HCT116 (cell line): ENCODE measurements at regions not wholly inside any gene's neighbourhood (a gene's known extent, or its start where the extent isn't known, plus 50 kb on each side); places are given as distances from the start of the nearest gene placed in this dataset.

Experiments used
- ATAC-seq: fragments of 200-7000 bp; cut with Tn5 transposase; 2 replicates; pipeline ENCODE4 v1.9.1; 2020; ENCODE audit warnings: mild to moderate bottlenecking, moderate library complexity
- BruUV-seq: library from RNA; stranded (reverse); fragments of 400-500 nt; replicated peaks from 2 replicates; lab custom pipeline; 2021; lab: Mats Ljungman, UMichigan
- CTCF ChIA-PET: fragments of 300-600 bp; sonication (Branson Sonifier 250); formaldehyde crosslinking; loops from one replicate; lab custom pipeline; 2021; ENCODE audit warnings: antibody characterized with exemption; lab: Charles Lee
- POLR2A ChIA-PET: fragments of 300-600, 350-600 bp; sonication (Branson Sonifier 250); formaldehyde crosslinking; loops from one replicate; lab custom pipeline; 2021; ENCODE audit warnings: antibody characterized with exemption; lab: Charles Lee
- RAD21 ChIA-PET, 2 experiments: fragments of 300-600 bp; sonication (Branson Sonifier 250); formaldehyde crosslinking; loops; one replicate each; lab custom pipeline; 2023; ENCODE audit warnings: low total read pairs in 2 of 2; ENCODE audit not compliant: uncharacterized antibody in 2 of 2, unreplicated experiment in 2 of 2, low non-redundant PET in 1 of 2; lab: Charles Lee
- DNase-seq: peaks from one replicate; pipeline ENCODE4 v3.0.0-alpha.2; 2010; ENCODE audit warnings: low read depth, low spot score
- H2AFZ ChIP-seq: fragments of 200-600 bp; shearing (Covaris generic), sonication (generic); 2 replicates; pipeline ENCODE4 v1.6.1; 2017; ENCODE audit warnings: low read depth, mixed run types, mixed read lengths, antibody characterized with exemption, low read length; ENCODE audit not compliant: poor library complexity, severe bottlenecking
- H3K27ac ChIP-seq: 2 replicates; pipeline ENCODE4 v1.5.1; 2012; ENCODE audit warnings: low read depth, low read length
- H3K27me3 ChIP-seq: fragments of 200-600 bp; sonication (generic); 2 replicates; pipeline ENCODE4 v1.6.1; 2016; ENCODE audit warnings: mixed run types, low read length, mixed read lengths; ENCODE audit not compliant: insufficient read depth
- H3K36me3 ChIP-seq, 2 experiments: fragments of 200-500 bp in 1 of 2; fragments of 200-600 bp in 1 of 2; sonication (Bioruptor generic) in 1 of 2; sonication (generic) in 1 of 2; 2 replicates each; pipeline versions ENCODE4 v1.5.1 to v1.6.1; 2014 to 2016; ENCODE audit warnings: low read length in 2 of 2, inconsistent platforms in 1 of 2, mixed read lengths in 1 of 2, mixed run types in 1 of 2; ENCODE audit not compliant: insufficient read depth in 2 of 2, control insufficient read depth in 1 of 2
- H3K4me1 ChIP-seq, 2 experiments: fragments of 200-600 bp in 1 of 2; sonication (generic) in 1 of 2; 2 replicates each; pipeline versions ENCODE4 v1.5.1 to v1.6.1; 2012 to 2017; ENCODE audit warnings: low read length in 2 of 2, inconsistent platforms in 1 of 2, mild to moderate bottlenecking in 1 of 2, mixed read lengths in 1 of 2, mixed run types in 1 of 2, moderate library complexity in 1 of 2; ENCODE audit not compliant: insufficient read depth in 2 of 2, control insufficient read depth in 1 of 2
- H3K4me2 ChIP-seq: fragments of 200-600 bp; sonication (generic); 2 replicates; pipeline ENCODE4 v1.6.1; 2017; ENCODE audit warnings: mixed run types, low read length, mixed read lengths
- H3K4me3 ChIP-seq, 2 experiments: fragments of 200-600 bp in 1 of 2; sonication (generic) in 1 of 2; replicated peaks in 1 of 2; 2 replicates each; pipeline ENCODE4 v1.5.1; 2011 to 2016; ENCODE audit warnings: low read length in 2 of 2, control low read depth in 1 of 2, low read depth in 1 of 2, mild to moderate bottlenecking in 1 of 2, mixed read lengths in 1 of 2, mixed run types in 1 of 2
- H3K79me2 ChIP-seq: fragments of 200-600 bp; sonication (generic); 2 replicates; pipeline ENCODE4 v1.6.1; 2017; ENCODE audit warnings: mild to moderate bottlenecking, mixed run types, low read length, moderate library complexity, mixed read lengths; ENCODE audit not compliant: insufficient read depth
- H3K9ac ChIP-seq: fragments of 200-600 bp; sonication (generic); 2 replicates; pipeline ENCODE4 v1.6.1; 2016; ENCODE audit warnings: low read length, mixed read lengths
- H3K9me2 ChIP-seq: fragments of 200-600 bp; sonication (generic), shearing (Covaris generic); 2 replicates; pipeline ENCODE4 v1.6.1; 2017; ENCODE audit warnings: mixed run types, mild to moderate bottlenecking, moderate library complexity; ENCODE audit not compliant: insufficient read depth
- H3K9me3 ChIP-seq, 2 experiments: fragments of 200-500 bp in 1 of 2; fragments of 200-600 bp in 1 of 2; sonication (Bioruptor generic) in 1 of 2; sonication (generic) in 1 of 2; 2 replicates each; pipeline ENCODE4 v1.6.1; 2014 to 2017; ENCODE audit warnings: low read length in 2 of 2, mixed read lengths in 2 of 2, inconsistent platforms in 1 of 2, low read depth in 1 of 2, mild to moderate bottlenecking in 1 of 2, mixed run types in 1 of 2, moderate library complexity in 1 of 2; ENCODE audit not compliant: control insufficient read depth in 1 of 2, insufficient read depth in 1 of 2
- H4K20me1 ChIP-seq: fragments of 200-600 bp; sonication (generic), shearing (Covaris generic); 2 replicates; pipeline ENCODE4 v1.6.1; 2017; ENCODE audit warnings: mixed run types, mild to moderate bottlenecking, moderate library complexity; ENCODE audit not compliant: insufficient read depth
- CBX3 ChIP-seq: IDR thresholded peaks from 2 replicates; pipeline ENCODE4 v1.6.1; 2012; ENCODE audit warnings: low read depth
- CEBPB ChIP-seq: IDR thresholded peaks from 2 replicates; pipeline ENCODE4 v1.6.1; 2012; ENCODE audit warnings: low read depth
- CTCF ChIP-seq, 3 experiments: fragments of 200-600 bp in 1 of 3; sonication (generic) in 1 of 3; IDR thresholded peaks in 2 of 3; conservative IDR thresholded peaks in 1 of 3; 2 replicates each; pipeline ENCODE4 v1.5.1; 2012 to 2017; ENCODE audit warnings: low read depth in 2 of 3, low read length in 2 of 3, antibody characterized with exemption in 1 of 3, borderline replicate concordance in 1 of 3, control low read depth in 1 of 3, mild to moderate bottlenecking in 1 of 3, mixed read lengths in 1 of 3, mixed run types in 1 of 3, moderate library complexity in 1 of 3; ENCODE audit not compliant: insufficient read depth in 1 of 3
- EGR1 ChIP-seq: IDR thresholded peaks from 2 replicates; pipeline ENCODE4 v1.6.1; 2012; ENCODE audit warnings: low read depth
- ELF1 ChIP-seq: IDR thresholded peaks from 2 replicates; pipeline ENCODE4 v1.6.1; 2012; ENCODE audit warnings: low read depth, borderline replicate concordance
- EZH2 ChIP-seq: fragments of 200-600 bp; sonication (generic); IDR thresholded peaks from 2 replicates; pipeline ENCODE4 v1.6.1; 2017; ENCODE audit warnings: antibody characterized with exemption, mixed run types
- FOSL1 ChIP-seq: IDR thresholded peaks from 2 replicates; pipeline ENCODE4 v1.6.1; 2012; ENCODE audit warnings: low read depth
- JUND ChIP-seq: IDR thresholded peaks from 2 replicates; pipeline ENCODE4 v1.6.1; 2012
- POLR2AphosphoS5 ChIP-seq: IDR thresholded peaks from 2 replicates; pipeline ENCODE4 v1.6.1; 2011; ENCODE audit warnings: mild to moderate bottlenecking, low read depth, low read length, moderate library complexity
- SRF ChIP-seq: IDR thresholded peaks from 2 replicates; pipeline ENCODE4 v1.6.1; 2012; ENCODE audit warnings: low read depth
- YY1 ChIP-seq: IDR thresholded peaks from 2 replicates; pipeline ENCODE4 v1.6.1; 2011; ENCODE audit warnings: low read length, low read depth, moderate library complexity, mild to moderate bottlenecking; ENCODE audit not compliant: insufficient replicate concordance; ENCODE audit errors: extremely low read depth
- ZBTB33 ChIP-seq: IDR thresholded peaks from 2 replicates; pipeline ENCODE4 v1.6.1; 2011; ENCODE audit warnings: mild to moderate bottlenecking, low read length, moderate library complexity; ENCODE audit not compliant: insufficient replicate concordance; ENCODE audit errors: extremely low read depth
- ZNF274 ChIP-seq: fragments of 200-500 bp; sonication (Bioruptor generic); IDR thresholded peaks from 2 replicates; pipeline ENCODE4 v1.6.1; 2014; ENCODE audit warnings: mild to moderate bottlenecking, low read depth, low read length, inconsistent platforms
- intact Hi-C: fragments of 100-400 bp; cut with micrococcal nuclease; formaldehyde crosslinking; loops from 2 replicates; pipeline ENCODE4 v1.10.0; 2022
- TF ChIP-seq, protein P1 (sequence below): IDR thresholded peaks from 2 replicates; pipeline ENCODE4 v1.6.1; 2012; ENCODE audit warnings: low read depth

GRCh38 chr7:28236560-28236959 is 56.0 kb upstream of the JAZF1 start:
- H3K27ac ChIP-seq = no peak overlapping the region
- H4K20me1 ChIP-seq = no peaks in the 10 kb centered on the region
- no peak overlapping the region for H2AFZ ChIP-seq
- BruUV-seq = no TSS peak
- H3K4me1 ChIP-seq = no peaks in the 10 kb centered on the region
- POLR2A ChIA-PET = no interaction called here
- H3K79me2 ChIP-seq = no peaks in the 10 kb centered on the region
- no peak for TF ChIP-seq ZBTB33
- TF ChIP-seq CTCF (IDR thresholded peaks at IDR 0.05 in 2 of 3, conservative IDR thresholded peaks at IDR 0.05 in 1 of 3; ENCODE audit: borderline replicate concordance in 1 of 3, insufficient read depth in 1 of 3, low read depth in 2 of 3, low read length in 2 of 3) = no peak
- no peak for TF ChIP-seq FOSL1
- TF ChIP-seq YY1 = no peak
- TF ChIP-seq SRF = no peak
- TF ChIP-seq, protein P1, sequence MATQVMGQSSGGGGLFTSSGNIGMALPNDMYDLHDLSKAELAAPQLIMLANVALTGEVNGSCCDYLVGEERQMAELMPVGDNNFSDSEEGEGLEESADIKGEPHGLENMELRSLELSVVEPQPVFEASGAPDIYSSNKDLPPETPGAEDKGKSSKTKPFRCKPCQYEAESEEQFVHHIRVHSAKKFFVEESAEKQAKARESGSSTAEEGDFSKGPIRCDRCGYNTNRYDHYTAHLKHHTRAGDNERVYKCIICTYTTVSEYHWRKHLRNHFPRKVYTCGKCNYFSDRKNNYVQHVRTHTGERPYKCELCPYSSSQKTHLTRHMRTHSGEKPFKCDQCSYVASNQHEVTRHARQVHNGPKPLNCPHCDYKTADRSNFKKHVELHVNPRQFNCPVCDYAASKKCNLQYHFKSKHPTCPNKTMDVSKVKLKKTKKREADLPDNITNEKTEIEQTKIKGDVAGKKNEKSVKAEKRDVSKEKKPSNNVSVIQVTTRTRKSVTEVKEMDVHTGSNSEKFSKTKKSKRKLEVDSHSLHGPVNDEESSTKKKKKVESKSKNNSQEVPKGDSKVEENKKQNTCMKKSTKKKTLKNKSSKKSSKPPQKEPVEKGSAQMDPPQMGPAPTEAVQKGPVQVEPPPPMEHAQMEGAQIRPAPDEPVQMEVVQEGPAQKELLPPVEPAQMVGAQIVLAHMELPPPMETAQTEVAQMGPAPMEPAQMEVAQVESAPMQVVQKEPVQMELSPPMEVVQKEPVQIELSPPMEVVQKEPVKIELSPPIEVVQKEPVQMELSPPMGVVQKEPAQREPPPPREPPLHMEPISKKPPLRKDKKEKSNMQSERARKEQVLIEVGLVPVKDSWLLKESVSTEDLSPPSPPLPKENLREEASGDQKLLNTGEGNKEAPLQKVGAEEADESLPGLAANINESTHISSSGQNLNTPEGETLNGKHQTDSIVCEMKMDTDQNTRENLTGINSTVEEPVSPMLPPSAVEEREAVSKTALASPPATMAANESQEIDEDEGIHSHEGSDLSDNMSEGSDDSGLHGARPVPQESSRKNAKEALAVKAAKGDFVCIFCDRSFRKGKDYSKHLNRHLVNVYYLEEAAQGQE = no peak
- no peak for TF ChIP-seq EGR1
- no peak for TF ChIP-seq ZNF274
- TF ChIP-seq POLR2AphosphoS5 = no peak
- no peak for TF ChIP-seq CBX3
- no peak for TF ChIP-seq EZH2
- no peak for TF ChIP-seq CEBPB
- no peak for TF ChIP-seq ELF1
- no peak for TF ChIP-seq JUND
- TF ChIP-seq, all 23 proteins: peak for 0
- Histone ChIP-seq H3K9ac (no peak overlapping the region), H3K9me2 (no peaks in the 10 kb centered on the region), H3K36me3 (no peaks in the 10 kb centered on the region), H3K4me2 (no peak overlapping the region), H3K4me3 (no peak overlapping the region), H3K9me3 (no peaks in the 10 kb centered on the region), H3K27me3 (no peaks in the 10 kb centered on the region)
- intact Hi-C loops = no loop called here
- DNase-seq (no peak), ATAC-seq (no peak)
- CTCF ChIA-PET = no interaction called here
- RAD21 ChIA-PET = no interaction called here
